ENCODE measurements at regions not wholly inside any gene's neighbourhood (a gene's known extent, or its start where the extent isn't known, plus 50 kb on each side); places are given as distances from the start of the nearest gene placed in this dataset.

DNA sequence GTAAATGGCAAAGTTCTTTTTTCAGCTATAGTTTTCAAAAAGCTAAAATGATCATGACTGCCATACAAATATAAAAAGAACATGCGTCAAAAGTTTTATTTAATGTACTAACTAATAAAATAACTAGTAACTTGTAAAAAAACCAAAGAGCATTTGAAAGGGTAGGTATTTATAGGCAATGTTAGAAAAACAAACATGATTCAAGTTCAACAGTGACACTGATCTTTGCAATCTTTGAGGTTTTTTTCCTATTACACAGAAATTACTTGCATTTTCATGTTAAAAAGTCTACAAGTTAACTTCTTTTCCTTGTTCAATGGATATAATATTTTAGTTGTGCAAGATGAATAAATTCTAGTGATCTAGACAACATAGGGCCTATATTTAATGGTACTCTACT, 72.3 kb upstream of the GRID2 start:
- Mint-ChIP-seq H3K36me3 (no peaks in the 10 kb centered on the region), H3K4me1 (peaks cover 11% of the 10 kb centered on the region), H3K27ac (no peak overlapping the region), H3K4me3 (no peak overlapping the region), H3K9me3 (no peaks in the 10 kb centered on the region), H3K27me3 (ENCODE audit: low read depth) (peaks cover 78% of the 10 kb centered on the region)
- ChIA-PET CTCF (no interaction called here), POLR2A (no interaction called here)
- TF ChIP-seq SMAD3 (CRISPR knock-in tag; IDR thresholded peaks at IDR 0.05; ENCODE audit: borderline replicate concordance), result no peak
- TF ChIP-seq, protein P1, sequence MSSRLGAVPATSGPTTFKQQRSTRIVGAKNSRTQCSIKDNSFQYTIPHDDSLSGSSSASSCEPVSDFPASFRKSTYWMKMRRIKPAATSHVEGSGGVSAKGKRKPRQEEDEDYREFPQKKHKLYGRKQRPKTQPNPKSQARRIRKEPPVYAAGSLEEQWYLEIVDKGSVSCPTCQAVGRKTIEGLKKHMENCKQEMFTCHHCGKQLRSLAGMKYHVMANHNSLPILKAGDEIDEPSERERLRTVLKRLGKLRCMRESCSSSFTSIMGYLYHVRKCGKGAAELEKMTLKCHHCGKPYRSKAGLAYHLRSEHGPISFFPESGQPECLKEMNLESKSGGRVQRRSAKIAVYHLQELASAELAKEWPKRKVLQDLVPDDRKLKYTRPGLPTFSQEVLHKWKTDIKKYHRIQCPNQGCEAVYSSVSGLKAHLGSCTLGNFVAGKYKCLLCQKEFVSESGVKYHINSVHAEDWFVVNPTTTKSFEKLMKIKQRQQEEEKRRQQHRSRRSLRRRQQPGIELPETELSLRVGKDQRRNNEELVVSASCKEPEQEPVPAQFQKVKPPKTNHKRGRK (CRISPR knock-in tag; IDR thresholded peaks at IDR 0.05; ENCODE audit: borderline replicate concordance), result no peak
- TF ChIP-seq ZNF138 (CRISPR knock-in tag; conservative IDR thresholded peaks at IDR 0.05), result no peak
- TF ChIP-seq CREM (CRISPR knock-in tag; IDR thresholded peaks at IDR 0.05), result no peak
- TF ChIP-seq, protein P2, sequence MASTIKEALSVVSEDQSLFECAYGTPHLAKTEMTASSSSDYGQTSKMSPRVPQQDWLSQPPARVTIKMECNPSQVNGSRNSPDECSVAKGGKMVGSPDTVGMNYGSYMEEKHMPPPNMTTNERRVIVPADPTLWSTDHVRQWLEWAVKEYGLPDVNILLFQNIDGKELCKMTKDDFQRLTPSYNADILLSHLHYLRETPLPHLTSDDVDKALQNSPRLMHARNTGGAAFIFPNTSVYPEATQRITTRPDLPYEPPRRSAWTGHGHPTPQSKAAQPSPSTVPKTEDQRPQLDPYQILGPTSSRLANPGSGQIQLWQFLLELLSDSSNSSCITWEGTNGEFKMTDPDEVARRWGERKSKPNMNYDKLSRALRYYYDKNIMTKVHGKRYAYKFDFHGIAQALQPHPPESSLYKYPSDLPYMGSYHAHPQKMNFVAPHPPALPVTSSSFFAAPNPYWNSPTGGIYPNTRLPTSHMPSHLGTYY (CRISPR knock-in tag; IDR thresholded peaks at IDR 0.05), result no peak
- TF ChIP-seq, protein P3, sequence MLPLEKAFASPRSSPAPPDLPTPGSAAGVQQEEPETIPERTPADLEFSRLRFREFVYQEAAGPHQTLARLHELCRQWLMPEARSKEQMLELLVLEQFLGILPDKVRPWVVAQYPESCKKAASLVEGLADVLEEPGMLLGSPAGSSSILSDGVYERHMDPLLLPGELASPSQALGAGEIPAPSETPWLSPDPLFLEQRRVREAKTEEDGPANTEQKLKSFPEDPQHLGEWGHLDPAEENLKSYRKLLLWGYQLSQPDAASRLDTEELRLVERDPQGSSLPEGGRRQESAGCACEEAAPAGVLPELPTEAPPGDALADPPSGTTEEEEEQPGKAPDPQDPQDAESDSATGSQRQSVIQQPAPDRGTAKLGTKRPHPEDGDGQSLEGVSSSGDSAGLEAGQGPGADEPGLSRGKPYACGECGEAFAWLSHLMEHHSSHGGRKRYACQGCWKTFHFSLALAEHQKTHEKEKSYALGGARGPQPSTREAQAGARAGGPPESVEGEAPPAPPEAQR (CRISPR knock-in tag; IDR thresholded peaks at IDR 0.05), result no peak
- TF ChIP-seq, protein P4, sequence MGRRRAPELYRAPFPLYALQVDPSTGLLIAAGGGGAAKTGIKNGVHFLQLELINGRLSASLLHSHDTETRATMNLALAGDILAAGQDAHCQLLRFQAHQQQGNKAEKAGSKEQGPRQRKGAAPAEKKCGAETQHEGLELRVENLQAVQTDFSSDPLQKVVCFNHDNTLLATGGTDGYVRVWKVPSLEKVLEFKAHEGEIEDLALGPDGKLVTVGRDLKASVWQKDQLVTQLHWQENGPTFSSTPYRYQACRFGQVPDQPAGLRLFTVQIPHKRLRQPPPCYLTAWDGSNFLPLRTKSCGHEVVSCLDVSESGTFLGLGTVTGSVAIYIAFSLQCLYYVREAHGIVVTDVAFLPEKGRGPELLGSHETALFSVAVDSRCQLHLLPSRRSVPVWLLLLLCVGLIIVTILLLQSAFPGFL (CRISPR knock-in tag; IDR thresholded peaks at IDR 0.05; ENCODE audit: borderline replicate concordance), result no peak
- no peak for TF ChIP-seq NFE2L1 (CRISPR knock-in tag; IDR thresholded peaks at IDR 0.05)
- TF ChIP-seq ZNF219 (CRISPR knock-in tag; IDR thresholded peaks at IDR 0.05; ENCODE audit: borderline replicate concordance), result no peak
- TF ChIP-seq HMGA2 (CRISPR knock-in tag; IDR thresholded peaks at IDR 0.05), result no peak
- no peak for TF ChIP-seq ZNF396 (CRISPR knock-in tag; IDR thresholded peaks at IDR 0.05; ENCODE audit: borderline replicate concordance)
- no peak for TF ChIP-seq ZNF671 (CRISPR knock-in tag; IDR thresholded peaks at IDR 0.05)
- TF ChIP-seq MXD4 (CRISPR knock-in tag; IDR thresholded peaks at IDR 0.05; ENCODE audit: borderline replicate concordance), result no peak
- no peak for TF ChIP-seq JAZF1 (CRISPR knock-in tag; IDR thresholded peaks at IDR 0.05)
- no peak for TF ChIP-seq SMAD4 (CRISPR knock-in tag; IDR thresholded peaks at IDR 0.05)
- DNase-seq (ENCODE audit: low spot score) (no peak), ATAC-seq (no peak)

DNA sequence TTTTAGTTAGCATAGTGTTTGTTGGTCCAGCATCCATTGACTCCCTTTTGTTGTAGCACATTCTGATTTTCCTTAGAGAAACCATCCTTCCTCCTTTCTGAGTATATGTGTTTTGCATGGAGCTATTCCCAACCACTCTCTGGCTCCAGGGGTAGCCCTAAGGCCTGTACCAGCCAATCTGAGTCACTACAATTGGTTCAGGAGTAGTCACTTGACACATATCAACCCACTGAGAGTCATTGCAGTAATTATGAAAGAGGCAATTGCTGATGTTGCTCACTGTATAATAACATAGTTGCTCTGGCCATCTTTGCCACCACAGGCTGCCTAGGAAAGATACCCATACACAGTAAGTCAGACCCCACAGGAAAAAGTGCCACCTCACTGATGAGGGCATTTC, 71.2 kb upstream of the GRID2 start:
- peaks cover 14% of the 10 kb centered on the region for H3K4me1 Mint-ChIP-seq
- H3K27ac Mint-ChIP-seq, result no peak overlapping the region
- ChIA-PET POLR2A (no interaction called here), CTCF (no interaction called here)
- H3K27me3 Mint-ChIP-seq (ENCODE audit: low read depth), result peaks cover 80% of the 10 kb centered on the region
- ATAC-seq (0 out of 2 replicates have a peak, but pooled peaks have one; percentile 38), DNase-seq (ENCODE audit: low spot score) (no peak)
- no peaks in the 10 kb centered on the region for H3K36me3 Mint-ChIP-seq
- no peaks in the 10 kb centered on the region for H3K9me3 Mint-ChIP-seq
- H3K4me3 Mint-ChIP-seq, result no peak overlapping the region
- TF ChIP-seq, protein P5, sequence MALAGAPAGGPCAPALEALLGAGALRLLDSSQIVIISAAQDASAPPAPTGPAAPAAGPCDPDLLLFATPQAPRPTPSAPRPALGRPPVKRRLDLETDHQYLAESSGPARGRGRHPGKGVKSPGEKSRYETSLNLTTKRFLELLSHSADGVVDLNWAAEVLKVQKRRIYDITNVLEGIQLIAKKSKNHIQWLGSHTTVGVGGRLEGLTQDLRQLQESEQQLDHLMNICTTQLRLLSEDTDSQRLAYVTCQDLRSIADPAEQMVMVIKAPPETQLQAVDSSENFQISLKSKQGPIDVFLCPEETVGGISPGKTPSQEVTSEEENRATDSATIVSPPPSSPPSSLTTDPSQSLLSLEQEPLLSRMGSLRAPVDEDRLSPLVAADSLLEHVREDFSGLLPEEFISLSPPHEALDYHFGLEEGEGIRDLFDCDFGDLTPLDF (CRISPR knock-in tag; IDR thresholded peaks at IDR 0.05), result no peak
- TF ChIP-seq NFE2L1 (CRISPR knock-in tag; IDR thresholded peaks at IDR 0.05), result no peak
- TF ChIP-seq PRRX2 (CRISPR knock-in tag; IDR thresholded peaks at IDR 0.05), result no peak
- TF ChIP-seq CBFB (CRISPR knock-in tag; IDR thresholded peaks at IDR 0.05; ENCODE audit: low read depth), result no peak
- TF ChIP-seq, protein P6, sequence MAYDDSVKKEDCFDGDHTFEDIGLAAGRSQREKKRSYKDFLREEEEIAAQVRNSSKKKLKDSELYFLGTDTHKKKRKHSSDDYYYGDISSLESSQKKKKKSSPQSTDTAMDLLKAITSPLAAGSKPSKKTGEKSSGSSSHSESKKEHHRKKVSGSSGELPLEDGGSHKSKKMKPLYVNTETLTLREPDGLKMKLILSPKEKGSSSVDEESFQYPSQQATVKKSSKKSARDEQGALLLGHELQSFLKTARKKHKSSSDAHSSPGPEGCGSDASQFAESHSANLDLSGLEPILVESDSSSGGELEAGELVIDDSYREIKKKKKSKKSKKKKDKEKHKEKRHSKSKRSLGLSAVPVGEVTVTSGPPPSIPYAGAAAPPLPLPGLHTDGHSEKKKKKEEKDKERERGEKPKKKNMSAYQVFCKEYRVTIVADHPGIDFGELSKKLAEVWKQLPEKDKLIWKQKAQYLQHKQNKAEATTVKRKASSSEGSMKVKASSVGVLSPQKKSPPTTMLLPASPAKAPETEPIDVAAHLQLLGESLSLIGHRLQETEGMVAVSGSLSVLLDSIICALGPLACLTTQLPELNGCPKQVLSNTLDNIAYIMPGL (CRISPR knock-in tag; IDR thresholded peaks at IDR 0.05), result no peak
- TF ChIP-seq ZNF232 (CRISPR knock-in tag; IDR thresholded peaks at IDR 0.05), result no peak
- no peak for TF ChIP-seq TEAD4 (CRISPR knock-in tag; IDR thresholded peaks at IDR 0.05)
- no peak for TF ChIP-seq FOXP1 (CRISPR knock-in tag; IDR thresholded peaks at IDR 0.05; ENCODE audit: borderline replicate concordance)
- TF ChIP-seq, protein P7, sequence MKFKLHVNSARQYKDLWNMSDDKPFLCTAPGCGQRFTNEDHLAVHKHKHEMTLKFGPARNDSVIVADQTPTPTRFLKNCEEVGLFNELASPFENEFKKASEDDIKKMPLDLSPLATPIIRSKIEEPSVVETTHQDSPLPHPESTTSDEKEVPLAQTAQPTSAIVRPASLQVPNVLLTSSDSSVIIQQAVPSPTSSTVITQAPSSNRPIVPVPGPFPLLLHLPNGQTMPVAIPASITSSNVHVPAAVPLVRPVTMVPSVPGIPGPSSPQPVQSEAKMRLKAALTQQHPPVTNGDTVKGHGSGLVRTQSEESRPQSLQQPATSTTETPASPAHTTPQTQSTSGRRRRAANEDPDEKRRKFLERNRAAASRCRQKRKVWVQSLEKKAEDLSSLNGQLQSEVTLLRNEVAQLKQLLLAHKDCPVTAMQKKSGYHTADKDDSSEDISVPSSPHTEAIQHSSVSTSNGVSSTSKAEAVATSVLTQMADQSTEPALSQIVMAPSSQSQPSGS (CRISPR knock-in tag; IDR thresholded peaks at IDR 0.05; ENCODE audit: borderline replicate concordance, low read depth), result no peak
- no peak for TF ChIP-seq ESRRA (CRISPR knock-in tag; IDR thresholded peaks at IDR 0.05; ENCODE audit: borderline replicate concordance)
- TF ChIP-seq TCF7 (CRISPR knock-in tag; IDR thresholded peaks at IDR 0.05; ENCODE audit: low read depth), result no peak
- TF ChIP-seq ATF1 (CRISPR knock-in tag; IDR thresholded peaks at IDR 0.05), result no peak
